H4 (cell line): ENCODE measurements at regions not wholly inside any gene's neighbourhood (a gene's known extent, or its start where the extent isn't known, plus 50 kb on each side); places are given as distances from the start of the nearest gene placed in this dataset.
"Not testable (repeated sequence)": the region's sequence is repeated elsewhere in the genome, so short reads cannot be mapped to it uniquely, and the experiment has no call there.

Experiments used
- DNase-seq: peaks from one replicate; pipeline ENCODE4 v3.0.0-alpha.2; 2015; ENCODE audit warnings: low spot score

DNA sequence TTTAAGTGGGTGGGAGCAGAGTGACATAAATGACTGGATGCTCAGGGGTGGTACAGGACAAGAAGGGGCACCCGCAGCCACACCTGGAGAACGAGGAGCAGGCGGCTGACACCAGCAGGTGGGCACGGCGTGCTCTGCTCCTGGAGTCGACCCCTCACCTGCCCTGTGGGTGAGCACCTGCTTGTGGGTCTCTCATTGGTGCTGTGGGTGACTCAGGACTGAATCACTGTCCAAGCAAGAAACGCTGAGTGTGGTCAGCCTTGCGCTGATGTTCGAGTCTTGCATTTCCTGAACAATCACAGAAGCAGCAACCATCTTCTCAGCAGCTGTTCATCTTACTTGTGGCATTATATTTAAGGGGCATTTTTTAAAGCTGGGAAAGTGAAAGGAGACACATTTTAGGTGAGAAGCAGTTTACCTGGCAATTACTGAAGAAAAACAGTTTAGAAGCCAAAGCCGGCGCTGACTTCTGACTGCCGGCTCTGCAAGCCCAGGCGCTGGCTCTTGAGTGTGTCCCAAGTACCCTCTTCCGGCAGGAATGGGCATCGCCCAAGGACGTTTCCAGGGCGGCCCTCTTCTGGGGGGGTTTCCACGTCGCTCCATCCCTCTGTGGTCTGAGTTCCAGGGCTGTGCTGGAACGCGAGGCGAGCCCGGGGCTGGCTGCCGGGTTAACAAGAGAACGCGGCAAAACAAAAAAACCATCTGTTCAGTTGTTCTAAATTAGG lies 145.2 kb upstream of the PFKP start:
- DNase-seq, result peak; percentile 18

DNA sequence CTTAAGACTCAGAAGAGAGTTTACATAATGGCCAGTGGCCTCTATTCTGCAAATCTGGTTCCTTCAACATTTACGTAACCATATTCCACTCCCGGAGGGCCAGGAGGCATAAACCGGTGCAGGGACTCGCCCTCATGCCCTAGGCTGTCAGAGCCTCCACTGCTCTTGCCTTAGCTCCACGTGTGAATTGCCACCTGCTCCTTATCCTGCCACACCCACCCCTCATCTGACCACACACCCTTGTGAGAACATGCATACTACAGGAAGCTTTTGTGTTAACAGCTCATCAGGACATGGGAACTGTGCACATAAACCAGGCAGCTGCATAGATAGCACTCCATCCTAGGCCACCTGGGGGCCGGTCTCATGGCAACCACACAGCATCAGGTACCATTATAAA lies 146.7 kb upstream of the PFKP start:
- no peak for DNase-seq

DNA sequence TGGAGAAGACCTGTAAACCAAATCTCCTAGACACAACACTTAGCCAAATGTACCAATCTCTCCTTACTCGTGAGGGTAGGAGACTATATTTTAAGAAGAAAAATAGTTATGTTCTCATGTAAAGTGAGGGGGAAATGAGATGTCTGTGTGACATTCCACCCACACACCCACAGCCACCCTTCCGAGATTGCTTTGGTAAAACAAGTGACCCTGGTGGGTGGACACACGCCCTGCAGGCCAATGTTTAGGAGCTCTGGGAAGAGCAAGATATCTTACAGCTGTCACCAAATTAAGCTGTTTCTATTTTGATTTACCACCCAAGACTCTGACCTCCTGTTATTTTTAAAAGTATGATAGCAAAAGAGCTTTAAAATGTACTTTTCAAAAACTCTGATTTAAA lies 147.2 kb upstream of the PFKP start:
- DNase-seq, result no peak

- DNase-seq, result no peak
Measured at GRCh38 chr10:2919016-2919415, 148.3 kb upstream of the PFKP start.

GRCh38 chr10:2918489-2918888 lies 148.9 kb upstream of the PFKP start:
- DNase-seq, result no peak

GRCh38 chr10:2917926-2918325 lies 149.4 kb upstream of the PFKP start:
- DNase-seq, result no peak

GRCh38 chr10:2915412-2915811 lies 151.9 kb upstream of the PFKP start:
- DNase-seq, result no peak

- no peak for DNase-seq
Measured at GRCh38 chr10:2914741-2915140, 152.6 kb upstream of the PFKP start.

DNA sequence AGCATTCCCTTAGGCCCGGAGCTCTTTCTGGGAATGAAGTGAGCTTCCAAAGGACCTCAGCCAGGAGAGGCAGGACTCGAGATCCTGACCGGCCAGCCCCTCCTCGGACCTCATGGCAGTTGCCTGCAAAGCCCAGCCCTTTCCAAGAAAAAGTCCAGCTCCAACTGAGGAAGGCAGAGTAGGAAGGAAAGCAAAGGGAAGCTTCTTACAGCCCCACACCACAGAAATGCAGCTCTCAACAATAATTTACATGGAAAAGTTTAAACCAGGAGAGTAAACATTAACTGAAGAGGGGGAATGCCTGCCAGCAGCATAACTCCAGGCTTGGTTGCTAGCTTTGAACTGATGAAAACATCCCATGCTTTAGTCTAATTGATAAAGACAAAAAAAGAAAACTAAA lies 153.9 kb upstream of the PFKP start:
- no peak for DNase-seq

DNA sequence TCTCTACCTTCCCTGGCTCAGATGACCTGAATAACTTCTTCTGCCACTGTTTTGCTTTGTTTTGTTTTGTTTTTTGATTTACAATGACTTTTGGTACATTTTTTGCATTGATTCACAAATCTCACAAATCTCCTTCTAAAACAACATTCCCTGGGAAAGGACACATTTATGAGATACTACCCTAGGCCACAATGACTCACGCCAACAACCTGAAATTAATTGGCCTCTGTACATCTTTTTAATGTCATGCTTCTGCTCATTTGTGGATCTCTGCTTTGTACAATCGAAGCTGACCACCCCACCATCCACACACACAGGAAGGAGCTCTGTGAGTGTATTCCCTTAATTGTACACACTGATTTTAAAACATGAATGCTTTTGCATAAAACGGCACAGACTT lies 156.7 kb upstream of the PFKP start:
- DNase-seq, result no peak

- no peak for DNase-seq
Measured at GRCh38 chr10:2909921-2910320, 157.4 kb upstream of the PFKP start.

GRCh38 chr10:2908851-2909630 lies 158.3 kb upstream of the PFKP start:
- no peak for DNase-seq

GRCh38 chr10:2906974-2907373 lies 160.4 kb upstream of the PFKP start:
- no peak for DNase-seq

GRCh38 chr10:2905851-2906250 lies 161.5 kb upstream of the PFKP start:
- DNase-seq, result no peak

- DNase-seq, result no peak
Measured at GRCh38 chr10:2900530-2900929, 166.8 kb upstream of the PFKP start.

GRCh38 chr10:2899246-2899951 lies 167.9 kb upstream of the PFKP start:
- DNase-seq, result no peak

DNA sequence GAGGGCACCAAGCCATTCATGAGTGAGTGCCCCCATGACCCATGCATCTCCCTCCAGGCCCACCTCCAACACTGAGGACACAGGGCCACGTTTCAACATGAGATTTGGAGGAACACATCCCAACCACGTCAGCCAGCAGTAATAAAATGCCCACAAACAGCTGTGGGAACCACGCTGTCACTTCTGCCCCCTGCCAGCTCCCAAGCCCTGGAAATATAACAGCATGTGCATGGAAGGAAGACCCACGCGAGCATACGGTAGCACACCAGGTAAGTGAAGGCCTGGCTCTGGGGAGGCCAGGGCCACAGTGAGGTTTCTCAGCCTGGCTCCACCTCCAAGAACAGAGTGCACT lies 168.9 kb upstream of the PFKP start:
- DNase-seq, result no peak

- DNase-seq, result no peak
Measured at GRCh38 chr10:2897619-2898508, 169.5 kb upstream of the PFKP start.

- DNase-seq, result not testable (repeated sequence)
Measured at GRCh38 chr10:2896334-2896733, 171.0 kb upstream of the PFKP start.

DNA sequence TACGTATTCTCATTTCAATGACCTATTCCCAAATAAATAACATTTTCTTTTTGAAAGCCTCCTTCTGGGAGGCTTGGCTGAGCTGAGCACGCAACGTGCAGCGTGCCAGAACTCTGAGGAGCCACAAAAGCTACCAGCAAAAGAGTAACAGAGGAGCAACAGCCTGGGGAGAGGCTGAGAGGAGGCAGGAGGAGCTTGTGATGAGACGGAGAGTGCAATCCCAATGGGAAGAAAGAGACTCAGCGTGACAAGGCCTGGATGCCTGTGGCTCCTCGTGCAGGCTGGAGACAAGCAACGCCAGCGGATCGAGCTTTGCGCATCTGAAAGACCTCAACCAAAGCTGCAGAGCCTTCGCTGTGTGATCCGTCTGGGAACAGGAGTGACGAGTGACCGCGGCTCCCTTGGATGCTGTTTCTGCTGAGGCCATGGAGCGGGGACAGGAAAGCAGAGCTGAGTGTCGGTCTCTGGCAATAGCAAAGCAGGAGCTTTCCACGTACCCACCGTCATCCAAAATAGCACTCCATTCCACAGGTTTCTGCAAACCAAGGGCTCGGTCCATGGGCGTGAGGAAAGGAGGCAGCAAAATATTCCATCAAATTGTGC lies 171.7 kb upstream of the PFKP start:
- DNase-seq, result no peak

GRCh38 chr10:2893991-2894390 lies 173.4 kb upstream of the PFKP start:
- DNase-seq, result no peak
